ENCODE measurements at regions not wholly inside any gene's neighbourhood (a gene's known extent, or its start where the extent isn't known, plus 50 kb on each side); places are given as distances from the start of the nearest gene placed in this dataset.

GRCh38 chr10:1854271-1854670 is 116.9 kb upstream of the ADARB2 start:
- H2BK5ac ChIP-seq (ENCODE audit: low read depth, low read length, poor library complexity, severe bottlenecking), result no peak overlapping the region
- no peak overlapping the region for H3K56ac ChIP-seq (ENCODE audit: extremely low read depth, insufficient read depth, low read length)
- no CpG with 5 or more reads among the region's 7 CpGs for WGBS, 2 experiments (ENCODE audit: extremely low coverage in 2 of 2, insufficient read length in 1 of 2)
- intact Hi-C loops (cut with micrococcal nuclease), result no loop called here
- no peak overlapping the region for H3K4me3 ChIP-seq (ENCODE audit: insufficient read depth, low read depth, low read length)
- no peak overlapping the region for H3K27ac ChIP-seq (ENCODE audit: insufficient read depth, low read length)
- CTCF ChIA-PET, result no interaction called here
- H2AK5ac ChIP-seq (ENCODE audit: low read depth, low read length), result no peak overlapping the region
- no peaks in the 10 kb centered on the region for H4K20me1 ChIP-seq (ENCODE audit: insufficient read depth, low read length)
- POLR2A ChIA-PET (ENCODE audit: unreplicated experiment), result no interaction called here
- BruUV-seq (replicated peaks), result no TSS peak
- H3K23ac ChIP-seq (ENCODE audit: low read depth, low read length), result no peak overlapping the region
- no peaks in the 10 kb centered on the region for H3K27me3 ChIP-seq (ENCODE audit: control insufficient read depth, insufficient read depth, low read length)
- no peak overlapping the region for H2BK15ac ChIP-seq (ENCODE audit: low read depth, low read length)
- no peaks in the 10 kb centered on the region for H3K79me1 ChIP-seq (ENCODE audit: low read depth in 1 of 2, low read length in 2 of 2)
- H3K9ac ChIP-seq (ENCODE audit: low read depth, low read length), result no peak overlapping the region
- no peak for TF ChIP-seq ELK1 (IDR thresholded peaks at IDR 0.05; ENCODE audit: borderline replicate concordance, low read depth, low read length)
- TF ChIP-seq NFE2L2 (IDR thresholded peaks at IDR 0.05; ENCODE audit: low read depth, low read length), result no peak
- no peak for TF ChIP-seq POLR2A (IDR thresholded peaks at IDR 0.05; ENCODE audit: low read depth, low read length)
- TF ChIP-seq BHLHE40 (IDR thresholded peaks at IDR 0.05; ENCODE audit: low read depth, low read length), result no peak
- TF ChIP-seq RFX5 (IDR thresholded peaks at IDR 0.05; ENCODE audit: low read depth, low read length), result no peak
- no peak for TF ChIP-seq FOS (IDR thresholded peaks at IDR 0.05; ENCODE audit: low read depth, low read length)
- TF ChIP-seq SMC3 (IDR thresholded peaks at IDR 0.05; ENCODE audit: low read depth, low read length), result no peak
- TF ChIP-seq MAZ (IDR thresholded peaks at IDR 0.05; ENCODE audit: borderline replicate concordance, low read depth, low read length), result no peak
- TF ChIP-seq MXI1 (IDR thresholded peaks at IDR 0.05; ENCODE audit: borderline replicate concordance, low read depth, low read length), result no peak
- no peak for TF ChIP-seq MAFK (IDR thresholded peaks at IDR 0.05; ENCODE audit: low read depth, low read length)
- no peak for TF ChIP-seq RCOR1 (IDR thresholded peaks at IDR 0.05; ENCODE audit: insufficient replicate concordance, low read length)
- TF ChIP-seq RAD21 (IDR thresholded peaks at IDR 0.05; ENCODE audit: low read length), result no peak
- no peak for TF ChIP-seq CEBPB (IDR thresholded peaks at IDR 0.05; ENCODE audit: low read depth, low read length)
- TF ChIP-seq CTCF (conservative IDR thresholded peaks at IDR 0.05; ENCODE audit: low read depth, low read length), result no peak
- TF ChIP-seq CHD1 (IDR thresholded peaks at IDR 0.05; ENCODE audit: low read depth, low read length), result no peak
- no peak overlapping the region for H2AK9ac ChIP-seq (replicated peaks; ENCODE audit: low read depth, low read length, poor library complexity)
- no peak overlapping the region for H3K4me2 ChIP-seq (ENCODE audit: low read depth, low read length)
- no peak overlapping the region for H3K14ac ChIP-seq (replicated peaks; ENCODE audit: low read depth, low read length)
- in situ Hi-C loops (cut with MboI; ENCODE audit: low sequenced_read_pairs), result no loop called here
- DNase-seq (no peak), ATAC-seq (ENCODE audit: low read depth) (no peak)
- H2BK20ac ChIP-seq (ENCODE audit: low read depth, low read length), result no peak overlapping the region
- no peak overlapping the region for H3K18ac ChIP-seq (ENCODE audit: low read depth, low read length)
- H3K4me1 ChIP-seq (ENCODE audit: control insufficient read depth, insufficient read depth, low read length), result no peaks in the 10 kb centered on the region
- H2AFZ ChIP-seq (replicated peaks; ENCODE audit: low read length, poor library complexity), result no peak overlapping the region
- no peak overlapping the region for H2BK120ac ChIP-seq (ENCODE audit: low read depth, low read length)
- H3K9me1 ChIP-seq (ENCODE audit: insufficient read depth, low read length), result no peaks in the 10 kb centered on the region
- no peak overlapping the region for H4K91ac ChIP-seq (ENCODE audit: insufficient read depth, low read depth, low read length)
- H3K4ac ChIP-seq (ENCODE audit: low read depth, low read length), result no peak overlapping the region
- dilution Hi-C loops (cut with HindIII; ENCODE audit: low sequenced_read_pairs, unreplicated experiment), result no loop called here
- H4K8ac ChIP-seq (ENCODE audit: low read depth in 2 of 2, low read length in 2 of 2), result no peak overlapping the region
- peaks cover 33% of the 10 kb centered on the region for H3K9me3 ChIP-seq (ENCODE audit: control insufficient read depth, insufficient read depth, low read length)
- H4K5ac ChIP-seq (ENCODE audit: low read depth, low read length), result no peak overlapping the region
- H3K36me3 ChIP-seq (ENCODE audit: control insufficient read depth, insufficient read depth, low read length), result no peaks in the 10 kb centered on the region
